Globus pallidus (tissue), 1 donor: ENCODE measurements at regions not wholly inside any gene's neighbourhood (a gene's known extent, or its start where the extent isn't known, plus 50 kb on each side); places are given as distances from the start of the nearest gene placed in this dataset.
"Not testable (repeated sequence)": the region's sequence is repeated elsewhere in the genome, so short reads cannot be mapped to it uniquely, and the experiment has no call there.

Experiments used
- DNase-seq: peaks from one replicate; pipeline ENCODE4 v3.0.0-alpha.2; 2015; ENCODE audit warnings: low spot score

- no peak for DNase-seq
Observed at GRCh38 chr10:6817770-6818169, 237.7 kb upstream of the PRKCQ start.

GRCh38 chr10:6815346-6815745 is 235.3 kb upstream of the PRKCQ start:
- DNase-seq, result no peak

GRCh38 chr10:6813856-6814255 is 233.8 kb upstream of the PRKCQ start:
- no peak for DNase-seq

- DNase-seq, result no peak
Observed at GRCh38 chr10:6813306-6813705, 233.2 kb upstream of the PRKCQ start.

GRCh38 chr10:6811153-6811552 is 231.1 kb upstream of the PRKCQ start:
- DNase-seq, result no peak

- DNase-seq, result no peak
Observed at GRCh38 chr10:6803427-6803783, 223.3 kb upstream of the PRKCQ start.

GRCh38 chr10:6802759-6803426 is 222.8 kb upstream of the PRKCQ start:
- DNase-seq, result no peak

- no peak for DNase-seq
Observed at GRCh38 chr10:6796231-6796630, 216.2 kb upstream of the PRKCQ start.

GRCh38 chr10:6795541-6795940 is 215.5 kb upstream of the PRKCQ start:
- no peak for DNase-seq

GRCh38 chr10:6794841-6795240 is 214.8 kb upstream of the PRKCQ start:
- DNase-seq, result not testable (repeated sequence)

GRCh38 chr10:6794441-6794840 is 214.4 kb upstream of the PRKCQ start:
- DNase-seq, result no peak

- DNase-seq, result no peak
Observed at GRCh38 chr10:6788731-6789130, 208.7 kb upstream of the PRKCQ start.

GRCh38 chr10:6788231-6788630 is 208.2 kb upstream of the PRKCQ start:
- no peak for DNase-seq

GRCh38 chr10:6787718-6788117 is 207.6 kb upstream of the PRKCQ start:
- DNase-seq, result no peak

GRCh38 chr10:6787091-6787490 is 207.0 kb upstream of the PRKCQ start:
- no peak for DNase-seq

- peak; percentile 75 for DNase-seq
Observed at GRCh38 chr10:6786579-6787031, 206.5 kb upstream of the PRKCQ start.

- not testable (repeated sequence) for DNase-seq
Observed at GRCh38 chr10:6784429-6784828, 204.4 kb upstream of the PRKCQ start.

GRCh38 chr10:6783471-6783870 is 203.4 kb upstream of the PRKCQ start:
- no peak for DNase-seq

GRCh38 chr10:6782378-6782777 is 202.3 kb upstream of the PRKCQ start:
- DNase-seq, result no peak

GRCh38 chr10:6781133-6781770 is 201.2 kb upstream of the PRKCQ start:
- DNase-seq, result no peak

GRCh38 chr10:6780008-6780677 is 200.1 kb upstream of the PRKCQ start:
- DNase-seq, result no peak

GRCh38 chr10:6778992-6779701 is 199.1 kb upstream of the PRKCQ start:
- peak; percentile 75 for DNase-seq

GRCh38 chr10:6776170-6776569 is 196.1 kb upstream of the PRKCQ start:
- DNase-seq, result no peak
